CD4-positive, alpha-beta T cell treated with Interleukin-1 beta for 1 hour (primary cell): ENCODE measurements at regions not wholly inside any gene's neighbourhood (a gene's known extent, or its start where the extent isn't known, plus 50 kb on each side); places are given as distances from the start of the nearest gene placed in this dataset.
"Not testable (repeated sequence)": the region's sequence is repeated elsewhere in the genome, so short reads cannot be mapped to it uniquely, and the experiment has no call there.

Experiments
- DNase-seq, 2 donors: peaks; one replicate each; pipeline ENCODE4 v3.0.0-alpha.2; 2020 to 2022

GRCh38 chr7:52005613-52006012 is 689.0 kb upstream of the COBL start:
- DNase-seq, result no peak

GRCh38 chr7:51995596-51996179 is 679.1 kb upstream of the COBL start:
- no peak for DNase-seq

DNA sequence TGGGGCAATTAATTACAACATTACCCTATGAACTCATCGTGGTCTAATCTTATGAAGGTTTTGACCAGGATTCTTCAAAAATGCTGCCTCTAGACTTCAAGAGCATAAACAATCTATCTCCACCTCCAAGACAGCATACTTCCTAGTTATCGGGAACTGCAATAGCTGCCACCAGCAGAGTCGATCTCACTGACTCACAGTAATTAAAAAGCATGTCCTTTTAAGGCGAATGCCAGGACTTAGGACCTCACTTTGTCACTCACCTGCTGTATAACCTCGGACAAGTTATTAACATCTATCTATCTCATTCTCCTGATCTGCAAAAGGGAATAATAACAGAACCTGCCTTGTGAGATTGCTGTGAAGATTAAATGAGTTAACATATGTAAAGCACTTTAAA is 666.0 kb upstream of the COBL start:
- no peak for DNase-seq

GRCh38 chr7:51980812-51981211 is 664.2 kb upstream of the COBL start:
- no peak for DNase-seq

DNA sequence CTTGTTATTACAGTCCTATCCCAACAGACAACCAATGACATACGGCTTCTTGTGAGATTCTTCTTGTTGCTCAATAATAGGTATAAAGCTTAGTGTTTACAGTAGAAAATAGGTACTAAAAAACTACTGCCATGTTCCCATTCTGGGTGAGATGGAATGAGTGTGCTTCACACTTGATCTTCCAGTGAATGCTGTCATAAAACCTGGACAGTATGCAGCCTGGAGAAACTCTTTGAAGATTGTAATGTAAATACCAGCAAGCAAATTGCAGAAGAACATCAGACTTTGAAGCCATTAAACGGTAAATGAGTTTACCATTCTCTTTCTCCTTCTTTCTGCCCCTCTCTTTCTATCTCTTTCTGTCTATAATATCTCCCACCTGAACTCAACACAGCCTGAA is 663.7 kb upstream of the COBL start:
- DNase-seq, result no peak

DNA sequence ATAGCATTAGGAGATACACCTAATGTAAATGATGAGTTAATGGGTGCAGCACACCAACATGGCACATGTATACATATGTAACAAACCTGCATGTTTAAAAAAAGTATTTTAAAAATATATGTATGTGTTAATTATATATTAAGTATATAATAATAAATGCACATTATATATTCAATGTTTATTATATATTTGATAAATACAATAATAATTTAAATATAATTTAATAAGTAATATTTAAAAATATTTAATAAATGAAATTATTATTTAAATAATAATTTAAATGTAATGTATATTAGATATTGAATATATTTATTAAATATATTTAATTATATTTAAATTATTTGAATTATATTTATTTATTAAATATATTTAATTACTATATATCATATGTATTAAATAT is 661.3 kb upstream of the COBL start:
- DNase-seq, result no peak

GRCh38 chr7:51973939-51974338 is 657.3 kb upstream of the COBL start:
- no peak for DNase-seq

- DNase-seq, result no peak
Measured at GRCh38 chr7:51973071-51973470, 656.5 kb upstream of the COBL start.

- no peak for DNase-seq
Measured at GRCh38 chr7:51970961-51971665, 654.5 kb upstream of the COBL start.

DNA sequence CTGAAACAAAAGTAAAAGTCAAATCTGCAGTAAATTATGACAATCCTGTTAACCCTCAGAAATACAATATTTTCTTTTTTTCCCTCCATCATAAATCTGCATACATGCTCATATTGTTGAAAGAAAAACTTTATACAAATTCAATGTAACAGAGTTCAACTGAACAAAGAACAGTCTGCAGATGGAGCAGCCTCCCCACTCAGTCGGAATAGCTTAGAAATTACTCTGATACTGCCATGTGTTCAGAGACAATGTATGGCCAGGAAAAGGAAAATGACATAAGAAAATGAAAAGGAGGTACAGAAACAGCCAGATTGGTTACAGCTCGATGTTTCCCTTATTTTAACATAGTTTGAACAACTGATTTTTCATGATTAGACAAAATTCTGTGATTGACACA is 651.9 kb upstream of the COBL start:
- no peak for DNase-seq

- DNase-seq, result no peak
Measured at GRCh38 chr7:51965454-51965853, 648.8 kb upstream of the COBL start.

DNA sequence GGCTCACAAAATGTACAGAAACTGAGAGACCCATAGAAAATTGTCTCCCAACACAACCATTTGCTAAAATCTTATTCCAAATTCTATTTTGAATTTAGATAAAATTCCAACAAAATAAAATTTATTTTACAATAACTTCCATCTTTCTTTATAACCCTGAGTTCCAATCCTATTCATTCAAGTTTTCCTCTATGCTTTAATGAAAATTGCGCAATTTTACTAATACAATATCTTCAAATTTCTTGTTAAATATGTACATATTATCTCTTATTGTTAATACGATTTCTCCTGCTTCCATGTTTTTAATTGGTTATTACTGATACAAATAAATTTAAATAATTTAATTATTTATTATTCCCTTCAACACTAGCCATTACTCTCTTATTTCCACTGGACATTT is 645.2 kb upstream of the COBL start:
- no peak for DNase-seq

GRCh38 chr7:51950813-51951212 is 634.2 kb upstream of the COBL start:
- DNase-seq, result no peak

DNA sequence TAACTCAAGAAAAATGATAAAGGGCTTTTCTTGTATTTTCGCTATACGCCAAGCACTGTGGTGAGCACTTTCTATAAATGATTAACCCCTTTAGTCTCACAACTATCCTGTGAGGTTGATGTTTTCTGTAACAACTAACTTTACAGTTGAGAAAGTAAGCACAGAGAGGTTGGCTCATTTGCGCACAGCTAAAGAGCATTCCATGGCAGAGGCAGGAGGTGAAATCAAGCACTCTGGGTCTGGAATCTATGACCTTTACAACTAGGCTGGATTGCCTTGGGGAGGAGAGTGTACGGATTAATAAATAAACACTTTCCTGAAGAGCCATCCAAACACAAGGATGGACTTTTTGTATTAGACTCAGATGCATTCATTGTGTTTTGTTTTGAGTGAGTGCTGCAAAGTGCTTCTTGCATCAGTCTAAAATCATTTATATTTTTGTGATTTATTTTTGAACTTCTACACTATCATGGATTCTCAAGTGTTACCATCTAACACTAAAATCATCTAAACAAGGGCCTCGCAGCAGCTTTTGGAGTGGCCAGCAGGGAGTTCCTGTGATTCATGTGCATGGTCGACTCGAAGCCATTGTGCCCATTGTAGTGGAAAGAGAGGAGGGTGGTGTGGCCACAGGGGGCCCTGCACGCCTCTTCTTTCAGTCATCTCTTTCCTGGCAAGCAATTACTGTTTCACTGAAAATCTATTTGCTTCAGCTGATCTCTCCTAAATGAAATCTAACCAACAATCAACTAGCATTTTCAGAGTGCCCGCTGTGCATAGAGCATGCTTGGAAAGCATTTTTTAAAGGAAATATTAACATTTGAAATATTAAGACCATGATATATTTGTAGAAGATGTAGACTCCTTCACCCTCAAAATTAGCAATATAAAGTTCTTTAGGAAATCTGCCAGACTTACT is 633.4 kb upstream of the COBL start:
- no peak for DNase-seq

DNA sequence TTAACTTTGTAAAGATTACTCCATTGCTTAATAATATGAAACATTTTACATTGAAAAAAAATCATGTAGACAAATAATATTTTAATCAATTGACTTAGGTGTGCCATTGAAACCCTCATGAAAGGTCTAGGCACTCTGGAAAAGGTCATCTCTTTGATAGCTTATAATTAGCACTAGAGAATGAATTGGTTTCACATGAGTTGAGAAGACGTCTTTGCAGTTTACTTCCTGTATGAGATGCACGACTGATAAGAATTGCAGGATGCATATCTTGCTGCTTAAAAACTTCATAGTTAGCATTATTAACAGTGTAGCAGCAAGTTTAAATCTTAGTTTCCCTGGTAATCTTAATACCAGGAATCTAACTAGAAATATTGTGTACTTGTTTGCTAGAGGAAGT is 614.2 kb upstream of the COBL start:
- no peak for DNase-seq

GRCh38 chr7:51929818-51930217 is 613.2 kb upstream of the COBL start:
- no peak for DNase-seq

DNA sequence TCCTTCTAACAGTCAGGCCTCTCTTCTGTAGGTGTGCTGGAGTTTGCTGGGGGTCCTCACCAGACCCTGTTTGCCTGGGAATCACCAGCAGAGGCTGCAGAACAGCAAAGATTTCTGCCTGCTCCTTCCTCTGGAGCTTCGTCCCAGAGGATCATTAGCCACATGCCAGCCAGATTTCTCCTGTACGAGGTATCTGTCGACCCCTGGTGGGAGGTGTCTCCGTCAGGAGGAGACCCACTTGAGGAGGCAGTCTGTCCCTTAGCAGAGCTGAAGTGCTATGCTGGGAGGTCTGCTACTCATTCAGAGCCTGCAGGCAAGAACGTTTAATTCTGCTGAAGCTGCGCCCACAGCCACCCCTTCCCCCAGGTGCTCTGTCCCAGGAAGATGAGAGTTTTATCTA is 611.1 kb upstream of the COBL start:
- DNase-seq, result no peak

GRCh38 chr7:51918581-51918980 is 602.0 kb upstream of the COBL start:
- no peak for DNase-seq

GRCh38 chr7:51901489-51901840 is 584.9 kb upstream of the COBL start:
- DNase-seq, result no peak

DNA sequence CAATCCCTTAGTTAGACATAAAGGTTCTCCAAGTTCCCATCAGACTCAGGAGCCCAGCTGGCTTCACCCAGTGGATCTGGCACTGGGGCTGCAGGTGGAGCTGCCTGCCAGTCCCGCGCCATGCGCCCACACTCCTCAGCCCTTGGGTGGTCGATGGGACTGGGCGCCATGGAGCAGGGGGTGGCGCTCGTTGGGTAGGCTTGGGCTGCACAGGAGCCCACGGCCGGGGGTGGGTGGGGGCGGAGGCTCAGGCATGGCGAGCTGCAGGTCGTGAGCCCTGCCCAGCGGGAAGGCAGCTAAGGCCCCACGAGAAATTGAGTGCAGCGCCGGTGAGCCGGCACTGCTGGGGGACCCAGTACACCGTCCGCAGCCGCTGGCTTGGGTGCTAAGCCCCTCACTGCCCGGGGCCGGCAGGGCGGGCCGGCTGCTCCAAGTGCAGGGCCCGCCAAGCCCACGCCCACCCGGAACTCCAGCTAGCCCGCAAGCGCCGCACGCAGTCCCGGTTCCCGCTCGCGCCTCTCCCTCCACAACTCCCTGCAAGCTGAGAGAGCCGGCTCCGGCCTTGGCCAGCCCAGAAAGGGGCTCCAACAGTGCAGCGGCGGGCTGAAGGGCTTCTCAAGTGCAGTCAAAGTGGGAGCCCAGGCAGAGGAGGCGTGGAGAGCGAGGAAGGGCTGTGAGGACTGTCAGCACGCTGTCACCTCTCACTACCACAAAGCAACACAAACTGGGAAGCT is 584.3 kb upstream of the COBL start:
- DNase-seq, result not testable (repeated sequence)

GRCh38 chr7:51899611-51900010 is 583.0 kb upstream of the COBL start:
- DNase-seq, result no peak

DNA sequence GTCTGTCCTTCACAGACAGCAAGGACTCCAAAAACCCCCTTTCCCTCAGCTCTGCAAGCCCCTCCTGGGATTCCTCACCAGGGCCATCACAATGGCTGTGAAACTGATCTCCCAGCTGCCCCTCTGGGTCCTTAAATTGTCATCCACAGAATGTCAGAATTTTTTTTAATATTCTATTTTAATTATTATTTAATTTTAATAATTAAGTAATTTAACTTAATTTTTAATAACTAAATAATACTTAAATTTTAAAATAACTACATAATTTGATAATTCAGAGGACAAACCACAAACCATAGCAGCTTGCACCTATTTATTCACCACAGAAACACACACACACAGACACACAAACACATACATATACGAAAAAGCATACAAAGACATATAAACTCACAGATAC is 565.8 kb upstream of the COBL start:
- no peak for DNase-seq

DNA sequence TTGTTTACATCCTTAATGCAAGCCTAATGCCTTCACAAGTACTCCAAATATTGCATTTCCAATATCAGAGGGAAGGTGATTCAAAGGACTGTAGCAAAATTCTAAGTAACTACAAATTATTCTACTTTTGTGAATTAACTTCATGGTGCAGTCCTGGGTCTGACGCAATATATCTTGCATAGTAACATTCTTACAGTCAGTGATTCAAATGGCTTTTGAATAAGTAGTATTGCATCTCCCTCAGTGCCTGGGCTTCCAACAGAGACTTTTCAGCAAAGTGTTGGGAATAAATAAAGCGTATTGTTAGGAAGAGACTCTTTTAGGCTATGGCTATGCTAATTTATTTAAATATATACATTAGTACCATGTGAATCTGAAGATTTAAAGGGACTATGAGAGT is 564.7 kb upstream of the COBL start:
- no peak for DNase-seq
